ENCODE measurements at regions not wholly inside any gene's neighbourhood (a gene's known extent, or its start where the extent isn't known, plus 50 kb on each side); places are given as distances from the start of the nearest gene placed in this dataset.

DNA sequence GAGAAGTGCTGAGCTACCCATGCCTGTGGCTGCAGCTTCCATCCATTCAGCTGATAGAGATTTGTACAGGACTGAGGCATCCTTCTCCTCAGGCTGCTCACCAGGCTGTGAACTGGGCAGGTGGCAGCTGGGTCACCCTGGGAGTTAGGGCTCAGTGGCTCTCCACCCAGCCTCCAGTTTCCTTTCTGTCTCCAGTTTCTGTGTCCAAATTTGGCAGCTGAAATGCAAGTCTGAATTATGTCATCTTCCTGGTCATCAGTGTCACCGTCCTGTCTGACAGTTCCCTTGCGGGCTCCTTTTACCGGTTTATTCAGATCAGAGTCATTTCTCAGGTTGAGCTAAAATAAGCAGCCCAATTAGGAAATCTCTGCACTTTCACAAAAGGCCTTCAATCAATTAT lies 93.3 kb downstream of the EDN1 start:
- TF ChIP-seq CTCF (IDR thresholded peaks at IDR 0.05; ENCODE audit: low read depth, low read length) (no peak), EZH2phosphoT487 (IDR thresholded peaks at IDR 0.05; ENCODE audit: low read depth) (no peak)
